HG02870 (cell line): ENCODE measurements at regions not wholly inside any gene's neighbourhood (a gene's known extent, or its start where the extent isn't known, plus 50 kb on each side); places are given as distances from the start of the nearest gene placed in this dataset.
A peak's percentile ranks its signal among the peaks of the same experiment; 100 is the strongest.

Source experiments
- ATAC-seq: cut with Tn5 transposase; IDR thresholded peaks from one replicate; pipeline ENCODE4 v1.9.1; 2021; ENCODE audit warnings: mild to moderate bottlenecking, moderate library complexity; ENCODE audit not compliant: unreplicated experiment

DNA sequence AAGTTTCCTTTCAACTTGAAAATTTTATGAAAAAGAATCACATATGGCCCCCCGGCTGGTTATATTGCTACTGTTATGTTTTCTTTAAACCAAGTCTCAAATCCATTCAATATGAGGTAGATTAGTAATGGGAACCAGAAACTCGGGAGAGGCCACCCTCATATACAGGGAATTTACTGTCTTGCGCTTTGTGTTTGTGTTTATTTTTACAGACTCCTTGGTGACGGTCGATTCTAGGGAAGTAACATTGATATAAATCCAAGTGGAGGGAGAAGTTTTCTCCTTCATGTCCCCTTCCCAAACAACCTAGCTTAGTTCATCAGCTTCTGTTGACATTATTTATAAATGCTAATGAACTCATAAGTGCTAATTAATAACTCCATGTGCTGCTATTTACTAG lies 163.5 kb upstream of the LMO4 start:
- no peak for ATAC-seq

DNA sequence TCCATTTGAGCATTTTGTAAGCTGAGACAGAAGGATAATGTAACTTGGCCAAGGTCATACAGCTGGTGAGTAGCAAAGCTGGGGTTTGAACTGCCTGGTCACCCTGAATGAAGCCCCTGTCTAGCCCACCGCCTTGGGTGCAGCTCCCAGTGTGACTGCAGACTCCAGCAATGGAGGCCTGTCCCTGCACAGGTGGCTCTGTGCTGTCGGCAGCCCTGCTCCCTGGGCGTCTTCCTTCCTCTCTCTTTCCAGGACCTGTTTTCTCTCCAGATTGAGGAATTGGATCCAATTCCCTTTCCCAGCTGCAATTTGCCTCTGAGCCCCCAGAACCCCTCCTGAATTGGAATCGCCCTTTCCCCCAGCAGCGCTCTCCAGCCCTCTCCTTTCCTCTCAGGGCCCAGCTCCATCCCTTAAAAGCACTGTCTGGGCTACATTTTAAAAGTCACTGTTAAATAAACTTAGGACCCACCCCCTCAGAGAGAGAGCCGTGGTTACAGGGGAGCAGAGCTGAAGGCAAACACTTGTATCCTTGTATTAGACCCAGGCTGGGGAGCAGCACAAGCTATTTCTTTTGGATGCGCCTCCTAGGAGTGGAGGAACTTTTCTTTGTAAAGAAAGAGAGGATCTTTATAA lies 161.4 kb upstream of the LMO4 start:
- no peak for ATAC-seq

DNA sequence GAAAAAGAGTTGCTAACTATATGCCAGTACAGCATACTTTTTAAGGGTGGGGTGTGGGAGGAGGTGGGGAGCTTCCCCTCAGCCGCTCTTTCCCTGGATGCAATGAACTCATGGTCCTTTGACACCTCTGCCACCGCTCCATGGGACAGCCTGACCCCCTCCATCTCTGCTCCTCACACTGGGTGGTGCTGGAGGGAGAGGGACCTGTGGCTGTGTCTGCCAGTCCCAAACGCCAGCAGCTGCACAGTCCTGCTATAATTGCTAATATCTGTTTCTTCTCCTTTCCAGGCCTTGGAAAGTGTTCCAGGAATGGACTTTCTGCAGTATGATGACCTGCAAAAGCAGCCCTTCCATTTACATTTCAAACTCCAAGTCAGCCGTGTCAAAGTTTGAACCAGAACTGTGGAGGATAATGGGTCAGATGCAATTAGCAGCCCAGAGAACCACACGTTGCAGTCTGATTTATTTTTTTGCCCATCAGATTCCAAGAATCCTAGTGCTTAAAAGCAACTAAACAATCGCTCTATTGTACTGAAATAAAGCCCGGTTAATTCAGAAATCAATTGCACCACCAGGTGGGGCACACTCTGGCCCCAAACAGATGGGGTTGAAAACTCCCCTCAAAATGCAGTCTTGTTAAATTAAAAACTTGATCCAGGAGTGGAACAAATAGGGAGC lies 160.7 kb upstream of the LMO4 start:
- no peak for ATAC-seq

DNA sequence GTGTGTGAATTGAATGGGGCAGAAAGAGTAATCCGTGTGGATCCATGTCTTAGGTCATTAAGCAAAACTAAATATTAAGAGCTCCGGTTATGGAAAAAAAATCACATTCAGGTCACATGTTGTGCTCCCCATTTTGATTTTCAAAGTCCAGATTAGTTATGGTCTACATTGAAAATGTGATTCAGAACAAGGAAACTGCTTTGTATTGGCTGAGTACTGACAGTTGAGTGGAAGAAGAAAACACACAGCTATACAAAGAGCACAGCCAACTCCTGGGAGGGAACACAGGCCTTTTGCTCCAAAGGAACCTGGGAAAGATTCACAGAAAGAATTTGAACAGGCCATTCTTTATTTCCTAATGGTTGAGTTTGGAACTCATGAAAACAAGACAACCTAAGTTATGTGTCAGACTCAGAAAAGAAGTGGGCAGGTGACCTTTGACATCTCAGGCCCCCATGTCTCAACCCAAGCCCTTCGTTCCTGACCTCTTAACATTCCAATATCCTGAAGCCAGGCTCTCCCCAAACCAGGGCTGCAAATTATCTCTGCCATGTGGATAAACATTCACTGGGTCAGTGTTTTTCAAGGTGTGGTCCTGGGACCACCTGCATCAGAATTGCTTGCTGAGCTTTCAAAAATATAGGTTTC lies 159.3 kb upstream of the LMO4 start:
- ATAC-seq, result no peak

DNA sequence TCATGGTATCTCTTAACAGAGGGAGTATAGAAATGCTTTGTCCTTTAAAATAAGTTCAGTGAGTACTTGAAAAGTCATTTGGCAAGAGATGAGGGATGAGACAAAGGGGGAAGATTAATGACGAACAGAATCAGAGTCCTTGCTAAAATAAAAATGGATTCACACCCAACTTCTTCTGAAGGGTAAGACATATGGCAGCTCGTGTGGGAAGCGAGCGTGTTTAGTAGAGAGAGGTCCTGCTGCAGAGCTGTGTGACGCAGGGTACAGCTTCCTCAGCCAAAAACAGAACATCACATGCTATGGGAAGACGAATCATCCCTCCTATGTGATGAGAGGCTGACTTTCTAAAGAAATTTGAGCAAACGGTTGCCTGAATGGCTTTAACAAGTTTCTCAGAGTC lies 158.5 kb upstream of the LMO4 start:
- ATAC-seq, result no peak

- no peak for ATAC-seq
These were observed 157.6 kb upstream of the LMO4 start for GRCh38 chr1:87170931-87171598.

- no peak for ATAC-seq
These were observed 155.4 kb upstream of the LMO4 start for GRCh38 chr1:87173231-87173630.

DNA sequence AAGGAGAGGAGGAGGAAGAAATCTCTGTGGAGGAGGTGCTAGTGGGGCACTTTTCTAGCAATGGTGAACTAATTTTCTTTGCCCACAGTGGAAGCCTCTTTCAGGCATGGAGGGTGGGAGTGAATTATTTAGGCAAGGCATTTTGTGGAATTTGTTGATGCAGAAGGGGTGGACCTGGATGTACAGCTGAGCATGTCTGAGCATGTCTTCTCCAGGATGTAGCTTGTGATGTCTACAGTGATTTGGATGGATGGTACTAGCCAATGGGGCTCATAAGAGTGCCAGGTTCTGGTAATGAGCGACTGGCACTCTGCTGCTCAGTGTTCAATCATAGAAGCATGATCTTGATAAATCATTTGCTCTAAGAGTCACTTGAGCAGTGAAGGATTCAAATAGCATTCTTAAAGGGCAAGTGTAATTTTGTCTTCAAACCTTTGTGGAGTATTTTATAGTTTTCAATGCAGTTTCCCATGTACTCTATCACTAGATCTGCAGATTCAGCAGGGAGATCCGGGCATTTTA lies 153.9 kb upstream of the LMO4 start:
- no peak for ATAC-seq

DNA sequence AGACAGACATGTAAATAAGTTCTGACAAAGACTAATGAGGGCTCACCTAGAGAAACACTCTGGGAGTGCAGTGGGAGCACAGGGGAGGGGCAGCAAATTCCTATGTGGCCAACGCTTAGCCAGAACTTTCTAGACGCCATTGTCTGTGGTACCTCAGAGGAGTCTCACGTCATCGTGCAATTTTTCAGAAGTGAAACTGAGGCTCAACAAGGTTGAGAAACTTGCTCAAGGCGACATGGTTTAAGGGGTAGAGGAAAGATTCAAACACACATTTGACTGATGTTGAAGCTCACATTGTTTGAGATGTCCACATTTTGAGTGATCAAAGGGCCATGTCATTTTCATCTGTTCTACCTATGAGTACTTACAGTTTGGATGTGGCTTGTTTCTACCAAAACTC lies 152.6 kb upstream of the LMO4 start:
- ATAC-seq, result peak; percentile 58

DNA sequence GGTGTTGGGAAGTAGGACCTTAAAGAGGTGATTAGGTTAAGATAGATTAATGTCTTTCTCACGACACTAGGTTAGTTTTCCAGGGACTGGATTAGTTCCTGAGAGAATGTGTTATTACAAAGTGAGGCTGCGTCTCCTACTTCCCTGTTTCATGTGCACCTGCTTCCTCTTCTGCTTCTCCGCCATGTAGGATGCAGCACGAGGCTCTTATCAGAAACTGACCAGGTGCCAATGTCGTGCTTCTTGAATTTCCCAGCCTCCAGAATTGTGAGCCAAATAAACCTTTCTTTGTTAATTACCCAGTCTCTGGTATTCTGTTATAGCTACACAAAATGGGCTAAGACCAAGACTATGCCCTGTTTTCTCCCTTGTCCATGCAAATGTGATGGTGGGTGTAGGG lies 152.2 kb upstream of the LMO4 start:
- ATAC-seq, result no peak

DNA sequence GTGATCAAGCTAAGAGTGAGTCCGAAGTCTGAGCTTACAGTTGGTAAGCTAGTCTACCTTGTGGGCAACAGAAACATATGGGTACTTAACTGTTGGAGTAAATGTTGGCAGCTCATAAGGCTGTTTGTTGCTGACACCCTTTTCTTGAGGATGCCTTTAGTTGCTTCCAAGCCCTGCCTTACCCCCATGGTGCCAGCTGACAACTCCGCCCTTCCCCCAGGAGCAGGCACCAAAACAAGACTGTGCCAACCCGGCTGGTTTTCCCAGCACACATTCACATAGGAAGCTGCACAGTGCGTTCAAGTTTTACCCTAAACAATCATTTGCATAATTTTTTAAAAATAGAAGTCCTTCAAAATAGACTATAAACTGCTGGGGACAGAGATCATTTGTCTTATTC lies 150.2 kb upstream of the LMO4 start:
- no peak for ATAC-seq

DNA sequence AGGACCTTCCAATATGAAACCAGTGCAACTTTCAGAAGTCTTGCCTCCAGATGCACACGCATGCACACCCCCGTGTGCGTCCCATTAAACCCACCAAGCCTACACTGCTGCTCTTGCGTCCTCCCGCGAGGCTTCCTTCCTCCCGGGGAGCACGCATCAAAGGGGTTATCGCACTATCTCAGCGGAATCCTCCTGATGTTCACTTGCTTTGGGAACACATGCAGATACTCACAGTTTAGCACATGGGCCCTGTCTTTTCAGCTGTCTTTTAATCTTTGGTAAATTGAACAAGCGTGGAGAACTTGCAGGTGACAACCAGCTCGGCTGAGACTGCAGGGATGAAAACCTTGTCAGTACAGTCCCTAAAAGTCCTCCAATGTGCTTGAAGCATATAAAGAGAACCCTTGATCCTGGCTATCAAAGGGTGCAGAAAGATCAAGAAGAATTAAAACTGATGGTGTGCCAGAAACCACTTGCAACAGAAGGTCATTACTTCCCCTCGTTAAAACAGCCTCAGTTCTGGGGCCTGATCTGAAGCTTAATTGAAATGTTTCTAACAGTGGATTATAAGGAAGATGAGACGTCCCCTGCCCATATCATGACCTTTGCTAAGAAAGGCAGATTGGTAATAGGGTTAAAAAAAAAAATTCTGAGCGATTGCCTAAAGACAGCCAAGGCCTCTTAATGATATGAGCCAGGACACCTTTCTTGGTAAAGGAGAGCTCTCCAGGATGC lies 149.4 kb upstream of the LMO4 start:
- no peak for ATAC-seq

DNA sequence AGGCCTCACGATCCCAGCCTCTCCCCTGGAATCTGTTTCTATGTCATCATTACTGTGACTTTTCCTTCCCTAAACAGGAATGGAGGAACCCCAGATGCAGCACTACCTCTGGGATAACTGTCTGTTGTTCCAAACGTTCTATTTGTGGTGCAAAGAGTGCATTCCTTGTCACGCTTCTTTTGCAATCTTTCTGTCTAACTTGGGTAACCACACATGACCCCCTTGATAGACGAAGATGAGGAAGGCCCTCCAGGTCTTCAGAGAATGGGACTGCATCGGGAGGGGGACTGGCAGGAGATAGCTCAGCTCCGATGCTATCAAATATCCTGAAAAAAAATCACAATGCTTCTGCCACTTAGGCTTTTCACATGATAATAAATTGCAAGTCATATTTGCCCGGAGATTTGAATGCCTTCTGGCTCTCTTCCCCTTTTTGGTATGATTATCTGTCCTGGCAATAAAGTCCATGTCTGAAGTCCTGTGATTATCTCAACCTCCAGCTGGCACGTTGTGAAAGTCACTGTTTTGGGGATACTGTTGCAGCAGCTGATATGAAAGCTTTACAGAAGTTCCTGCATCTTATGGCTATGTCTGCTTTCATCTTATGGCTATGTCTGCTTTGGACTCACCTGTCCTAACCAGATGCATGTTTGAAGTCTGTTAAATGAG lies 148.7 kb upstream of the LMO4 start:
- ATAC-seq, result no peak

DNA sequence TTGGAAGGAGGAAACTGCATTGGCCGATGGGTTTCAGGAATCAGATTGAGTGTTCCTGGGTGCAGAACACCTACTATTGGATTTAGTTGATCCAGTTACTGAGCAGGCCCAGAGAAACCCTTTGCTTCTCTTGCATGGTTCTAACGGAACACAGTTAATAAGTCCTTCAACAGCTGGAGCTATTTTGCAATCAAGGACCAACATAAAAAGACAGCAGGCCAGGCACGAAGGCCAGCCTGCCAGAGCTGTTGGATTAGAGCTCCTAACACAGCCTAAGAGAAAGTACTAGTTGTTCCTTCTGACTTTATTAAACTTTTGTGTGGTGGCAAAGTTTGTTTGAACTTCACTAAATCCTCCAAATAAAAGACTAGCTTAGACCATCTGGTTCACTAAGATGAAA lies 148.0 kb upstream of the LMO4 start:
- no peak for ATAC-seq

- ATAC-seq, result no peak
These were observed 146.1 kb upstream of the LMO4 start for GRCh38 chr1:87182611-87183010.

- ATAC-seq, result no peak
These were observed 143.6 kb upstream of the LMO4 start for GRCh38 chr1:87185077-87185476.

GRCh38 chr1:87186346-87186745 lies 142.3 kb upstream of the LMO4 start:
- ATAC-seq, result no peak

- no peak for ATAC-seq
These were observed 140.0 kb upstream of the LMO4 start for GRCh38 chr1:87188640-87189039.

DNA sequence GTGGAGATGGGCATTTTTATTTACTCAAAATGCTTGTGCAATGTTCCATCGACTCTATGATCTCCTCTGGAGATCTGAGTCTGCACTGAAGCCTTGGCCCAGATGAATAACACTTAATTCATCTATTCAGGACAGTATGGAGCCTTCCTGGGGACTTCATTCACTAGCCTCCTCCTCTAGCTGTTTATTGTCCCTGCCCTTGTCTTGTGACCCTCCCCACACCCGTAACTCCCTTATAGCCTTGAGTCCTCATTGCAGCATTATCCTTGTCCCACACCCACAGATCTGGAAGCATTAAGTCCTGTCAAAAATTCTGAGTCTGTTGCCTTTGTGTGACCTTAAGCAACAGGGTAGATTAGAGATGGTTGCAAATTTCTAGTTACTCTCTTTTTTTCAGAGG lies 138.3 kb upstream of the LMO4 start:
- ATAC-seq, result no peak

DNA sequence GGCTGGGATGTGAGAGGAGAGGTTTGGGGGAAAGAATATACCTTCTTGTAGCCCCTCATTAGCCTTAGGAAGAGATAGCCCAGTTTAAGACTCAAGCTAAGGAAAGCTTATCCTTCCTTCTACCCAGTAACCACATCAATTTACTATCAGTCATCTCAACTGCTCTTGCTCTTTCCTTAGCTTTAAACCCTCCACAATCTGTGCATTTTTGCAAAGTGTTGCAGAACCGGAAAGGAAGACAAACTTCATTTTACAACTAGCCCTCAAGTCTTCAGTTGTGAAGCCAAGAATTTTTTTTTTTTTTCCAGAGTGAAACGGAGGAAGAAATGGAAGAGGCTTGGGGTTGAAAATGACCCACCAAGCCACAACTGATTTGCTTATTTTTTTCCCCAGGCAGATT lies 137.0 kb upstream of the LMO4 start:
- ATAC-seq, result no peak
